Right ventricle myocardium superior (tissue), 1 donor: ENCODE measurements at regions not wholly inside any gene's neighbourhood (a gene's known extent, or its start where the extent isn't known, plus 50 kb on each side); places are given as distances from the start of the nearest gene placed in this dataset.

Experiments used
- ATAC-seq: fragments of 200-7000 bp; cut with Tn5 transposase; one replicate; pipeline ENCODE4 v1.9.1; 2020; ENCODE audit warnings: mild to moderate bottlenecking; ENCODE audit not compliant: poor library complexity
- DNase-seq: peaks from one replicate; pipeline ENCODE4 v3.0.0-alpha.2; 2020
- intact Hi-C: fragments of 100-400 bp; cut with DNase I; formaldehyde crosslinking; loops from one replicate; pipeline ENCODE4 v1.11.2; 2022
- donor health status: DM: no; HTN: yes; CAD: no; lungs with severe emphysema.

DNA sequence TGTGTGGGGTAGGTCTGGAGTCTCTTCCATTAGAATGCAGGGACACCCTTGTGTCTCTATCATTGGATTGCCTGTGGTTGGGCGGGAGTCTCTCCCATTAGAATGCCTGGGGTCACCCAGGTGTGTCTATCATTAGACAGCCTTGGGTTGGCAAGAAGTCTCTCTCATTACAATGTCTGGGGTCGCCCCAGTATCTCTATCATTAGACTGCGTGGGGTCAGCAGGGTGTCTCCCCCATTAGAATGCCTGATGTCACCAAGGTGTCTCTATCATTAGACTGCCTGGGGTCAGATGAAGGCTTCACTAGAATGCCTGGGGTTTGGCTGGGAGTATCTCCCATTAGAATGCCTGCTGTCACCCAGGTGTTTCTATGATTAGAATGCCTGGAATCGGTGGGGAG, 1539.0 kb downstream of the UQCRFS1 start:
- intact Hi-C loops: no loop called here
- DNase-seq (no peak), ATAC-seq (no peak)

DNA sequence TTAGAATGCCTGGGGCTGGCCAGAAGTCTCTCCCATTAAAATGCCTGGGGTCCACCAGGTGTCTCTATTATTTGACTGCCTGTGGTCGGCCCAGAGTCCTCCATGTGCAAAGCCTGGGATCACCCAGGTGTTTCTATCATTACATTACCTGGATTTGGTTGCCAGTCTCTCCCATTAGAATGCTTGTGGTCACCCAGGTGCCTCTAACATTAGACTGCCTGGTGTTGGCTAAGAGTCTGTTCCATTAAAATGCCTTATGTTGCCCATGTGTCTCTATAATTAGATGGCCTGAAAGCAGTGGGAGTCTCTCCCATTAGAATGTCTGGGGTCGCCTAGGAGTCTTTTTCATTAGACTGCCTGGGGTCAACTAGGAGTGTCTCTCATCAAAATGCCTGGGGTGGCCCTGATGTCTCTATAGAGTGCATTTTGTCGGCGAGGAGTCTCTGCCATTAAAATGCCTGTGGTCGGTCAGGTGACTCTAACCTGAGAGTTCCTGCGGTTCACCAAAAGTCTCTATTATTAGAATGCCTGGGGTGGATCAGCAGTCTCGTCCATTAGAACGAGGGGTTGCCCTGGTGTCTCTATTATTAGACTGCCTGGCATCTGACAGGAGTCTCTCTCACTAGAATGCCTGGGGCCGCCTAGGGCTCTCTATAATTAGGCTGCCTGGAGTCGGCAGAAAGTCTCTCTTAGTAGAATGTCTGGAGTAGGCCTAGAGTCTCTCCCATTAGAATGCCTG, 1540.5 kb downstream of the UQCRFS1 start:
- ATAC-seq: peak; percentile 80
- intact Hi-C loops: no loop called here
- peak; percentile 48 for DNase-seq

DNA sequence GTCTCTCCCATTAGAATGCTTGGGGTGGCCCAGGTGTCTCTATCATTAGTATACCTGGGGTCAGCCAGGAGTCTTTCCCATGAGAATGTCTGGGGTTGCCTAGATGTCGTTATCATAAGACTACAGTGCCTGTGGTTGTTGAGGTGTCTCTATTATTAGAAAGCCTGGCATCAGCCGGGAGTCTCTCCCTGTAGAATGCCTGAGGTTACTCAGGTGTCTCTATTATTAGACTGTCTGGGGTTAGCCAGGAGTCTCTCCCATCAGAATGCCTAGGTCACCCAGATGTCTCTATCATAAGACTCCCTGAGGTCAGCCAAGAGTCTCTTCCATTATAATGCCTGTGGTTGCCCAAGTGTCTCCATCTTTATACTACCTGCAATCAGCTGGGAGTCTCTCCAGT, 1541.1 kb downstream of the UQCRFS1 start:
- intact Hi-C loops: no loop called here
- DNase-seq (no peak), ATAC-seq (no peak)

- intact Hi-C loops: no loop called here
- ATAC-seq (peak; percentile 91), DNase-seq (no peak)
These were observed 1552.5 kb downstream of the UQCRFS1 start for GRCh38 chr19:27660428-27660827.

GRCh38 chr19:27657271-27658051, 1555.5 kb downstream of the UQCRFS1 start:
- ATAC-seq: no peak
- intact Hi-C loops: no loop called here
- no peak for DNase-seq

DNA sequence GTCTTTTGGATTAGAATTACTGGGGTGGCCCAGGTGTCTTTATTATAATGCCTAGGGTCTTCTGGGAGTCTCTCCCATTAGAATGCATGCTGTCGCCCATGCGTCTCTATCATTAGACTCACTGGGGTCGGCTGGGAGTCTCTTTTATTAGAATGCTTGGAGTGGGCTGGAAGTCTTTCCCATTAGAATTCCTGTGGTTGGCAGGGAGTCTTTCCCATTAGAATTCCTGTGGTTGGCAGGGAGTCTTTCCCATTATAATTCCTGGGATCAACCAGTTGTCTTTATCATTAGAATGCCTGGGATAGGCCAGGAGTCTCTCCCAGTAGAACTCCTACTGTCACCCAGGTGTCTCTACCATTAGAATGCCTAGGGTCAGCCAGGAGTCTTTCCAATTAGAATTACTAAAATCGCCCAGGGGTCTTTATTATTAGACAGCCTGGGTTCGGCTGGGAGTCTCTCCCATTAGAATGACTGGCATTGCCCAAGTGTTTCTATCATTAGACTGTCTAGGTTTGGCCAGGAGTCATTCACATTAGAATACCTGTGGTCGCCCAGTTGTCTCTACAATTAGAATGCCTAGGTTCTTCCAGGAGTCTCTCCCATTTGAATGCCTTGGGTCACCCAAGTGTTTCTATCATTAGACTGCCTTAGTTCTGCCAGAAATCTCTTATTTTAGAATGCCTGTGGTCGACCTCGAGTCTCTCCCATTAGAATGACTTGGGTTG, 1558.5 kb downstream of the UQCRFS1 start:
- DNase-seq (no peak), ATAC-seq (no peak)
- intact Hi-C loops: no loop called here

DNA sequence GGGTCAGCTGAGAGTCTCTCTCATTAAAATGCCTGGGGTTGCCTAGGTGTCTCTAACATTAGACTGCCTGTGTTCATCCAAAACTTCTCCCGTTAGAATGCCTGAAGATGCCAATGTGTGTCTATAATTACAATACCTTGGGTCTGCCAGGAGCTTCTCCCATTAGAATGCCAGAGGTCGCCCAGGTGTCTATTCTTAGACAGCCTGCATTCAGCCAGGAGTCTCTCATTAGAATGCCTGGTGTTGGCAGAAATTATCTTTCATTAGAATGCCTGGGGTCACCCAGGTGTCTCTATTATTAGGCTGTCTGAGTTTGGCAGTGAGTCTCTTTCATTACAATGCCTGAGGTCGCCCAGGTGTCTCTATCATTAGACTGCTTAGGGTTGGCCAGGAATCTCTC, 1560.2 kb downstream of the UQCRFS1 start:
- DNase-seq (no peak), ATAC-seq (peak; percentile 43)
- intact Hi-C loops: no loop called here

- intact Hi-C loops: no loop called here
- ATAC-seq (no peak), DNase-seq (no peak)
These were observed 1560.7 kb downstream of the UQCRFS1 start for GRCh38 chr19:27652281-27652680.

DNA sequence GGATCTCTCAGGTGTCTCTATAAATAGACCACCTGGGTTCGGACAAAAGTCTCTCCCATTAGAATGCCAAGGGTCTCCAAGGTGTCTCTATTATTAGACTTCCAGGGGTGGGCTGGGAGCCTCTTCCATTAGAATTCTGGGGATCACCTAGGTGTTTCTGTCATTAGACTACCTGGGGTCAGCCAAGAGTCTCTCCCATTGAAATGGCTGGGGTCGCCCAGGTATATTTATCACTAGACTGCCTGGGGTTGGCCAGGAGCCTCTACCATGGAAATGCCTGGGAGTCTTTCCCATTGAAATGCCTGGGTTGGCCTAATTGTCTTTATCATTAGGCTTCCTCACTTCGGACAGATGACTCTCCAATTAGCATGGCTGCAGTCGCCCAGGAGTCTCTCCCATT, 1565.5 kb downstream of the UQCRFS1 start:
- DNase-seq (no peak), ATAC-seq (no peak)

GRCh38 chr19:27635401-27635800, 1577.5 kb downstream of the UQCRFS1 start:
- intact Hi-C loops: no loop called here
- no peak for ATAC-seq
- DNase-seq: no peak

More for the DNA sequence above, 1565.5 kb downstream of the UQCRFS1 start:
- intact Hi-C loops: no loop called here

DNA sequence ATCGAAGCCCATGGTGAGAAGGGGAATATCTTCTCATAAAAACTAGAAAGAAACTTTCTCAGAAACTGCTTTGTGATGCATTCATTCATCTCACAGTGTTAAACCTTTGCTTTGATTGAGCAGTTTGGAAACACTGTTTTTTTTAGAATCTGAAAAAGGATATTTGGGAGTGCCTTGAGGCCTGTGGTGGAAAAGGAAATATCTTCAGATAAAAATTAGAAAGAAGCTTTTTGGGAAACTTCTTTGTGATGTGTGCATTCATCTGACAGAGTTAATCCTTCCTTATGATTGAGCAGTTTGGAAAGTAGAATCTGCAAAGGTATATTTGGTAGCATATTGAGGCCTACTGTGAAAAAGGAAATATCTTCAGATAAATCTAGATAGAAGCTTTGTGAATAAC, 1594.9 kb downstream of the UQCRFS1 start:
- DNase-seq: no peak
- intact Hi-C loops: no loop called here
- no peak for ATAC-seq

- intact Hi-C loops: no loop called here
- DNase-seq (no peak), ATAC-seq (no peak)
These were observed 1632.0 kb downstream of the UQCRFS1 start for GRCh38 chr19:27580906-27581305.
